Posterior cingulate gyrus (tissue), 11 donors: ENCODE measurements at regions not wholly inside any gene's neighbourhood (a gene's known extent, or its start where the extent isn't known, plus 50 kb on each side); places are given as distances from the start of the nearest gene placed in this dataset.

ENCODE experiments used
- DNase-seq, 10 donors: peaks; one replicate each; pipeline versions ENCODE4 v3.0.0 to v3.0.0-alpha.2; 2020 to 2021; ENCODE audit warnings: mixed read lengths in 3 of 10
- intact Hi-C: fragments of 100-400 bp; cut with DNase I; formaldehyde crosslinking; loops from one replicate; pipeline ENCODE4 v1.15.1; 2023

GRCh38 chrX:30156880-30157560 lies 58.3 kb upstream of the MAGEB2 start:
- DNase-seq = no peak
- intact Hi-C loops = no loop called here

GRCh38 chrX:30161043-30161442 lies 54.3 kb upstream of the MAGEB2 start:
- no peak for DNase-seq
- intact Hi-C loops = no loop called here
